CD14-positive monocyte (primary cell): ENCODE measurements at regions not wholly inside any gene's neighbourhood (a gene's known extent, or its start where the extent isn't known, plus 50 kb on each side); places are given as distances from the start of the nearest gene placed in this dataset.

Source experiments
- DNase-seq, 3 donors: peaks; one replicate each; pipeline ENCODE4 v3.0.0-alpha.2; 2011 to 2022
- H2AFZ ChIP-seq: 2 replicates; pipeline ENCODE4 v1.6.0; 2012; ENCODE audit warnings: mild to moderate bottlenecking, low read depth, low read length, inconsistent platforms; ENCODE audit not compliant: insufficient read depth, poor library complexity, severe bottlenecking
- H3K27ac ChIP-seq, 2 donors: 1 replicate in 1 of 2; 2 replicates in 1 of 2; pipeline ENCODE4 v1.5.1; 2012 to 2013; ENCODE audit warnings: low read length in 2 of 2, control low read depth in 1 of 2, inconsistent platforms in 1 of 2, low read depth in 1 of 2, mild to moderate bottlenecking in 1 of 2
- H3K27me3 ChIP-seq, 2 donors: one replicate each; pipeline versions ENCODE4 v1.6.0 to v1.6.1; 2011 to 2013; ENCODE audit warnings: low read length in 2 of 2; ENCODE audit not compliant: control insufficient read depth in 2 of 2, insufficient read depth in 2 of 2
- H3K36me3 ChIP-seq, 2 donors: replicated peaks in 1 of 2; 1 replicate in 1 of 2; 2 replicates in 1 of 2; pipeline versions ENCODE4 v1.5.1 to v1.6.1; 2012 to 2013; ENCODE audit warnings: low read length in 2 of 2, control low read depth in 1 of 2, inconsistent platforms in 1 of 2, mild to moderate bottlenecking in 1 of 2; ENCODE audit not compliant: insufficient read depth in 2 of 2, control insufficient read depth in 1 of 2
- H3K4me1 ChIP-seq, 2 donors: 1 replicate in 1 of 2; 2 replicates in 1 of 2; pipeline versions ENCODE4 v1.5.1 to v1.6.1; 2012 to 2013; ENCODE audit warnings: low read length in 2 of 2, control low read depth in 1 of 2, inconsistent platforms in 1 of 2, mild to moderate bottlenecking in 1 of 2, moderate library complexity in 1 of 2; ENCODE audit not compliant: insufficient read depth in 2 of 2, control insufficient read depth in 1 of 2
- H3K4me2 ChIP-seq: replicated peaks from 2 replicates; pipeline ENCODE3; 2012; ENCODE audit warnings: low read length, moderate library complexity, mild to moderate bottlenecking; ENCODE audit not compliant: poor library complexity, severe bottlenecking; ENCODE audit errors: extremely low read depth
- H3K4me3 ChIP-seq, 3 experiments: fragments of 200-600 bp in 1 of 3; sonication (generic) in 1 of 3; replicated peaks in 1 of 3; 1 replicate in 2 of 3; 2 replicates in 1 of 3; pipeline ENCODE4 v1.5.1; 2011 to 2013; ENCODE audit warnings: low read length in 3 of 3, mild to moderate bottlenecking in 3 of 3, control low read depth in 2 of 3, low read depth in 2 of 3, inconsistent platforms in 1 of 3, moderate library complexity in 1 of 3
- H3K79me2 ChIP-seq: 2 replicates; pipeline ENCODE4 v1.6.0; 2012; ENCODE audit warnings: mild to moderate bottlenecking, control low read depth, inconsistent platforms, low read length, moderate library complexity; ENCODE audit not compliant: insufficient read depth
- H3K9ac ChIP-seq: 2 replicates; pipeline ENCODE4 v1.6.0; 2017; ENCODE audit warnings: low read length, mild to moderate bottlenecking; ENCODE audit not compliant: insufficient read depth, poor library complexity, severe bottlenecking
- H3K9me3 ChIP-seq, 2 donors: replicated peaks in 1 of 2; 1 replicate in 1 of 2; 2 replicates in 1 of 2; pipeline versions ENCODE4 v1.5.1 to v1.6.1; 2012 to 2013; ENCODE audit warnings: low read length in 2 of 2, control low read depth in 1 of 2; ENCODE audit not compliant: control insufficient read depth in 1 of 2, insufficient read depth in 1 of 2
- H4K20me1 ChIP-seq: 2 replicates; pipeline ENCODE4 v1.6.0; 2012; ENCODE audit warnings: mild to moderate bottlenecking, low read length, control low read depth, moderate library complexity; ENCODE audit not compliant: insufficient read depth
- H3K27ac Mint-ChIP-seq, 7 donors: one replicate each; pipeline ENCODE4 v1.8.0; 2020; ENCODE audit warnings: mild to moderate bottlenecking in 7 of 7, mixed read lengths in 7 of 7, moderate library complexity in 6 of 7, inconsistent platforms in 2 of 7
- H3K27me3 Mint-ChIP-seq, 3 donors: one replicate each; pipeline ENCODE4 v1.8.0; 2021 to 2022; ENCODE audit warnings: low read depth in 3 of 3, mild to moderate bottlenecking in 3 of 3, mixed read lengths in 3 of 3, moderate library complexity in 3 of 3, inconsistent platforms in 1 of 3
- H3K36me3 Mint-ChIP-seq, 2 donors: one replicate each; pipeline ENCODE4 v1.8.0; 2020; ENCODE audit warnings: mixed read lengths in 2 of 2, inconsistent platforms in 1 of 2, mild to moderate bottlenecking in 1 of 2
- H3K4me1 Mint-ChIP-seq: one replicate; pipeline ENCODE4 v1.8.0; 2020; ENCODE audit warnings: mild to moderate bottlenecking, mixed read lengths
- H3K4me3 Mint-ChIP-seq, 2 donors: one replicate each; pipeline ENCODE4 v1.8.0; 2020; ENCODE audit warnings: mild to moderate bottlenecking in 2 of 2, mixed read lengths in 2 of 2, moderate library complexity in 1 of 2
- H3K9me3 Mint-ChIP-seq, 7 donors: one replicate each; pipeline ENCODE4 v1.8.0; 2020 to 2022; ENCODE audit warnings: mixed read lengths in 7 of 7, mild to moderate bottlenecking in 6 of 7, moderate library complexity in 6 of 7, inconsistent platforms in 2 of 7
- CTCF ChIP-seq: fragments of 200-600 bp; IDR thresholded peaks from one replicate; pipeline ENCODE4 v1.8.0; 2022; ENCODE audit warnings: antibody characterized with exemption, mild to moderate bottlenecking
- WGBS: methylation state at CpG from one replicate; pipeline ENCODE4 v1.1.5; 2013; ENCODE audit warnings: missing lambda C conversion rate; ENCODE audit not compliant: insufficient coverage; 5-methylcytosine and 5-hydroxymethylcytosine counted together
- intact Hi-C, 2 donors: fragments of 100-400 bp; cut with micrococcal nuclease; formaldehyde crosslinking; loops; one replicate each; pipeline versions ENCODE4 v1.15.0 to v1.15.1; 2023

GRCh38 chr2:21254170-21254965, 130.6 kb downstream of the TDRD15 start:
- H3K4me3 ChIP-seq, result no peak overlapping the region
- H4K20me1 ChIP-seq, result no peaks in the 10 kb centered on the region
- Mint-ChIP-seq H3K27ac (peak overlapping the region in 2 of 7 donors; percentile 20 to 25), H3K9me3 (peaks cover 0 to 3% (median 0%) of the 10 kb centered on the region in 7 donors), H3K36me3 (no peaks in the 10 kb centered on the region), H3K4me1 (peaks cover 34% of the 10 kb centered on the region), H3K4me3 (no peak overlapping the region), H3K27me3 (no peaks in the 10 kb centered on the region)
- no peak overlapping the region for H3K4me2 ChIP-seq
- 67% methylated on average over 1 of the region's 6 CpGs for WGBS
- no peaks in the 10 kb centered on the region for H3K27me3 ChIP-seq
- H3K4me1 ChIP-seq, result peaks cover 37% of the 10 kb centered on the region in 2 donors
- no peak for DNase-seq
- no peaks in the 10 kb centered on the region for H3K79me2 ChIP-seq
- H3K36me3 ChIP-seq, result no peaks in the 10 kb centered on the region
- no peak for TF ChIP-seq CTCF
- intact Hi-C loops, result no loop called here
- no peak overlapping the region for H3K27ac ChIP-seq
- no peak overlapping the region for H2AFZ ChIP-seq
- H3K9me3 ChIP-seq, result no peaks in the 10 kb centered on the region
- H3K9ac ChIP-seq, result no peak overlapping the region

- TF ChIP-seq CTCF, result no peak
- H3K27me3 Mint-ChIP-seq, result no peaks in the 10 kb centered on the region
- H3K27me3 ChIP-seq, result no peaks in the 10 kb centered on the region
- peak overlapping the region in 1 of 2 donors; percentile 11 for H3K4me3 Mint-ChIP-seq
- peak overlapping the region in 1 of 3 experiments; percentile 28 for H3K4me3 ChIP-seq
- peaks cover 0 to 2% (median 0%) of the 10 kb centered on the region in 7 donors for H3K9me3 Mint-ChIP-seq
- peak; percentile 95 to 99 (median 98) for DNase-seq
- no peaks in the 10 kb centered on the region for H3K36me3 ChIP-seq
- peaks cover 29% of the 10 kb centered on the region for H3K4me1 Mint-ChIP-seq
- peak overlapping the region; percentile 75 to 91 (median 87) for H3K27ac Mint-ChIP-seq
- no peaks in the 10 kb centered on the region for H3K9me3 ChIP-seq
- H3K79me2 ChIP-seq, result no peaks in the 10 kb centered on the region
- peak overlapping the region; percentile 26 for H3K4me2 ChIP-seq
- peak overlapping the region; percentile 13 for H3K9ac ChIP-seq
- intact Hi-C loops, result no loop called here
- H4K20me1 ChIP-seq, result no peaks in the 10 kb centered on the region
- no peaks in the 10 kb centered on the region for H3K36me3 Mint-ChIP-seq
- H3K4me1 ChIP-seq, result peaks cover 31% of the 10 kb centered on the region in 2 donors
- 0% methylated on average over 2 of the region's 5 CpGs for WGBS
- H3K27ac ChIP-seq, result peak overlapping the region; percentile 55 to 85
- peak overlapping the region; percentile 2 for H2AFZ ChIP-seq
Observed at GRCh38 chr2:21256006-21256405, 132.2 kb downstream of the TDRD15 start.
